ENCODE measurements at regions not wholly inside any gene's neighbourhood (a gene's known extent, or its start where the extent isn't known, plus 50 kb on each side); places are given as distances from the start of the nearest gene placed in this dataset.

GRCh38 chr10:11689945-11690736, 52.0 kb upstream of the ECHDC3 start:
- TF ChIP-seq CTCF (IDR thresholded peaks at IDR 0.05; ENCODE audit: borderline replicate concordance, extremely low read depth, low read length, poor library complexity, severe bottlenecking), result no peak
- TF ChIP-seq EZH2 (IDR thresholded peaks at IDR 0.05; ENCODE audit: borderline replicate concordance, low read depth, low read length, severe bottlenecking), result no peak

All from DND-41 (cell line).